Posterior vena cava (tissue), 2 donors: ENCODE measurements at regions not wholly inside any gene's neighbourhood (a gene's known extent, or its start where the extent isn't known, plus 50 kb on each side); places are given as distances from the start of the nearest gene placed in this dataset.
"Not testable (repeated sequence)": the region's sequence is repeated elsewhere in the genome, so short reads cannot be mapped to it uniquely, and the experiment has no call there.

Experiments used
- DNase-seq: peaks from one replicate; pipeline ENCODE4 v3.0.0-alpha.2; 2020; ENCODE audit warnings: low spot score
- intact Hi-C, 2 donors: fragments of 100-400 bp; cut with DNase I; formaldehyde crosslinking; loops; one replicate each; pipeline versions ENCODE4 v1.14.1 to v1.14.2; 2022 to 2023
- donor health status: DM: yes; HTN: yes; CAD: no.
- donor health status: DM: yes; HTN: yes; CAD: no.

- DNase-seq = no peak
- intact Hi-C loops = loop anchor here (5.0 to 10.0 kb wide), 2 partner anchors 68 to 855 kb away; partner anchors contain the start of gene DCLK2 (in 1 of the 2)
Measured at GRCh38 chr4:150009533-150009932, 68.7 kb upstream of the DCLK2 start.

GRCh38 chr4:150010525-150011126, 67.6 kb upstream of the DCLK2 start:
- intact Hi-C loops = no loop called here
- no peak for DNase-seq

- intact Hi-C loops = no loop called here
- no peak for DNase-seq
Measured at GRCh38 chr4:150012851-150013360, 65.3 kb upstream of the DCLK2 start.

- intact Hi-C loops = loop anchor here in 1 of 2 donors (1.0 kb wide), 1 partner anchor 13 kb away; no protein-coding TSS in a partner anchor
- DNase-seq = not testable (repeated sequence)
Measured at GRCh38 chr4:150015910-150016309, 62.3 kb upstream of the DCLK2 start.

- intact Hi-C loops, DNase-seq: not testable (repeated sequence)
Measured at GRCh38 chr4:150016621-150017020, 61.6 kb upstream of the DCLK2 start.

GRCh38 chr4:150018257-150018656, 60.0 kb upstream of the DCLK2 start:
- intact Hi-C loops = no loop called here
- DNase-seq = no peak

GRCh38 chr4:150021483-150021882, 56.8 kb upstream of the DCLK2 start:
- no peak for DNase-seq
- intact Hi-C loops = no loop called here

GRCh38 chr4:150023489-150023888, 54.8 kb upstream of the DCLK2 start:
- no peak for DNase-seq
- intact Hi-C loops = no loop called here

- intact Hi-C loops, DNase-seq: not testable (repeated sequence)
Measured at GRCh38 chr4:150026987-150027386, 51.3 kb upstream of the DCLK2 start.
